Spleen (tissue), 7 donors: ENCODE measurements at regions not wholly inside any gene's neighbourhood (a gene's known extent, or its start where the extent isn't known, plus 50 kb on each side); places are given as distances from the start of the nearest gene placed in this dataset.

ENCODE experiments used
- POLR2AphosphoS5 ChIP-seq, 3 donors: sonication (generic); formaldehyde crosslinking; IDR thresholded peaks; one replicate each; pipeline ENCODE4 v1.5.1; 2017; ENCODE audit warnings: antibody characterized with exemption in 3 of 3
- TF ChIP-seq, protein P1 (sequence below), 11 experiments: fragments of 200-600 bp in 7 of 11; fragments of 450-650 bp in 4 of 11; sonication (generic) in 4 of 11; IDR thresholded peaks in 8 of 11; conservative IDR thresholded peaks in 3 of 11; 1 replicate in 7 of 11; 2 replicates in 4 of 11; pipeline versions ENCODE4 v1.4.0 to v1.8.0; 2016 to 2021; ENCODE audit warnings: antibody characterized with exemption in 11 of 11, inconsistent platforms in 4 of 11, mild to moderate bottlenecking in 1 of 11
- donor health status: DM: no; HTN: no; CAD: no; lungs with moderate emphysema.
- donor health status: DM: no; HTN: no; CAD: no.
- donor health status: DM: no; HTN: no; CAD: no.

DNA sequence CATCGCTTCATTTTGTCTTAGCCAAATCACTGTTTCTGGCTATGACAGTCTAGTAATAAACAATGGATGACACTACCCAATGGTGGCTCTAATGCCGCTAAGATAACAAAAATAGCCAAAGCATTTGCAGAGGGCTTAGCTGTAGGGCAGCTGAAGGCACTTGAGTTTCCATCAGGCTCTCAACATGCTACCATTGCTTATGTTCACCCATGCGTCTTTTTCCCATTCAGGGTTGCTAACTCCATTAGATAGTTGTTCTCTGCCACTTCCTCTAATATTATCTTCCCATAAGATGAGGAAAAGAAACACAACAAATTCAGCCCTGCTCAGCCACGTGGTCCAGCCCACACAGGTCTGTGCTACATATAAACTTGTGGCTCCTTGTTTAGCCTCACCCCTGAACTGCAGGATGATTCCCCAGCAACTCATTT lies 159.6 kb downstream of the TOMM20 start:
- TF ChIP-seq, protein P1, sequence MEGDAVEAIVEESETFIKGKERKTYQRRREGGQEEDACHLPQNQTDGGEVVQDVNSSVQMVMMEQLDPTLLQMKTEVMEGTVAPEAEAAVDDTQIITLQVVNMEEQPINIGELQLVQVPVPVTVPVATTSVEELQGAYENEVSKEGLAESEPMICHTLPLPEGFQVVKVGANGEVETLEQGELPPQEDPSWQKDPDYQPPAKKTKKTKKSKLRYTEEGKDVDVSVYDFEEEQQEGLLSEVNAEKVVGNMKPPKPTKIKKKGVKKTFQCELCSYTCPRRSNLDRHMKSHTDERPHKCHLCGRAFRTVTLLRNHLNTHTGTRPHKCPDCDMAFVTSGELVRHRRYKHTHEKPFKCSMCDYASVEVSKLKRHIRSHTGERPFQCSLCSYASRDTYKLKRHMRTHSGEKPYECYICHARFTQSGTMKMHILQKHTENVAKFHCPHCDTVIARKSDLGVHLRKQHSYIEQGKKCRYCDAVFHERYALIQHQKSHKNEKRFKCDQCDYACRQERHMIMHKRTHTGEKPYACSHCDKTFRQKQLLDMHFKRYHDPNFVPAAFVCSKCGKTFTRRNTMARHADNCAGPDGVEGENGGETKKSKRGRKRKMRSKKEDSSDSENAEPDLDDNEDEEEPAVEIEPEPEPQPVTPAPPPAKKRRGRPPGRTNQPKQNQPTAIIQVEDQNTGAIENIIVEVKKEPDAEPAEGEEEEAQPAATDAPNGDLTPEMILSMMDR (IDR thresholded peaks at IDR 0.05 in 8 of 11, conservative IDR thresholded peaks at IDR 0.05 in 3 of 11): no peak
- no peak for TF ChIP-seq POLR2AphosphoS5 (IDR thresholded peaks at IDR 0.05)
